DMS 273 treated with DMSO at 0.1 percent for 48 hours (cell line): ENCODE measurements at regions not wholly inside any gene's neighbourhood (a gene's known extent, or its start where the extent isn't known, plus 50 kb on each side); places are given as distances from the start of the nearest gene placed in this dataset.

Experiments used
- DNase-seq: peaks from one replicate; lab custom pipeline; 2025; lab: John Stamatoyannopoulos, UW

DNA sequence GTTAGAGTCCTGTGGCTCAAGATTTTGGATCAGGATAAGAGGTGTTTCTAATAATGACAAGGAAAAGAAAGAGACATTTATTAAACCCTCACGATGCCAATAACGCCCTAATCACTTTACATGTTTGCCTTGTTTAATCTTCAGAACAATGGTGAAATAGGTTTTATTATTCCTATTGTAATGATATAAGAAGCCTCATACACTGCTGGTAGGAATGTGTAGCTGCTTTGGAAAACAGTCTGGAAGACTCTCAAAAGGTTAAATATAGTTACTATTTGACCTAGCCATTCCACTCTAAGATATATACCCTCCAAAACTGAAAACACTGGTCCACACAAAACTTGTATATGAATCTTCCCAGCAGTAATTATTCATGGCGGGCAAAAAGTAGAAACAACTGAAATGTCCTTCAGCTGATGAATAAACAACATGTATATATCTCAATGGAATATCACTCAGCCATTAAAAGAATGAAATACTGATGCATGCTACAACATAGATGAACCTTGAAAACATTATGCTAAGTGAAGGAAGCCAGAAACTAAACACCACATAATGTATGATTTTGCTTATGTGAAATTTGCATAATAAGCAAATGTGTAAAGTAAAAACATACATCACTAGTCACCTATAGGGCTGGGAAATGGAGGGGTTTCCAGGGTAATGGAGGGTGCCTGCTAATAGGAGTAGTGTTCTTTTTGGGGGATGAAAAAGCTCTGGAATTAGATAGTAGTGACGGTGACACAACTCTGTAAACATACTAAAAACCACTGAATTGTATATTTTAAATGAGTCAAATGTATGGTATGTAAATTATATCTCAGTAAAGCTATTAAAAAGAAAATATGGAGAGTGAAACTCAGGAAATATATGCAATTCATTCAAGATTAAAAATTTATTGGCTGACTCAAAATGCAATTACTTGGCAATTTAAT, 76.9 kb upstream of the ANK3 start:
- no peak for DNase-seq

DNA sequence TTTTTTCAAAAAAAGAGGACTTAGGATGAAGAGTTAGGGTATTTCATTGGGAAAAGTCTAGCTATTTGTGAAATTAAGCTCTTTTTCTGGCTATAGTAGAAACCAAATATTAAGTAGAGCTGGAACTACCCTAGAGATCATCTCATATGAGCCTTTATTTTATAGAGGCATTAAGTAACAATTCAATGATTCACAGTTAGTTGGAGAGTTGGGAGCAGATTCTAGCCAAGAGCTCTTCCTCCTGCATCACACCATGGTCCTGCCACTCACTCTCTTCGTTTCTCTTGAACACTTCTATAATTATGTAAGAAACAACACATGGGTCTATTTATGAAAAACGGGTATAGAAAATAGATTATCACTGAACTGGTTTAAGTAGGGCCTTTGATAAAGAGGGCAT, 76.1 kb upstream of the ANK3 start:
- no peak for DNase-seq

DNA sequence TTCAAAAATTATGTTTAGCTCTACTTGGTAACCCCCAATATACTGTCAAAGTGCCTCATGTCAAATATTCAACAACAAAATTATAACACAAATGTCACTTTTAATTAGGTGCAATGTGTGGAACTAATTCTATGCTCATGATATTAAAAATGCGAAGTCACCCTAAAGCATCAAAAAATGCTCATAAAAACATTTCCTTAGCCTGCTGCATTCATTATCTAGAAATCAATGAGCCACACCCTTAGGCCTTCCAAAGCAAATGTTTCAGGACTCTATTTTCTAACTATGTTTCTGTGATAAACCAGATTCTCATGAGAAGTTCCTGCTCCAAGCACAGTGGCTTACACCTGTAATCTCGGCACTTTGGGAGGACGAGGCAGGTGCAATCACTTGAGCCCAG, 75.0 kb upstream of the ANK3 start:
- no peak for DNase-seq

GRCh38 chr10:60463746-60464145, 74.1 kb upstream of the ANK3 start:
- DNase-seq, result no peak

- no peak for DNase-seq
Measured at GRCh38 chr10:60461688-60462087, 72.0 kb upstream of the ANK3 start.

- DNase-seq, result no peak
Measured at GRCh38 chr10:60459701-60460457, 70.2 kb upstream of the ANK3 start.

DNA sequence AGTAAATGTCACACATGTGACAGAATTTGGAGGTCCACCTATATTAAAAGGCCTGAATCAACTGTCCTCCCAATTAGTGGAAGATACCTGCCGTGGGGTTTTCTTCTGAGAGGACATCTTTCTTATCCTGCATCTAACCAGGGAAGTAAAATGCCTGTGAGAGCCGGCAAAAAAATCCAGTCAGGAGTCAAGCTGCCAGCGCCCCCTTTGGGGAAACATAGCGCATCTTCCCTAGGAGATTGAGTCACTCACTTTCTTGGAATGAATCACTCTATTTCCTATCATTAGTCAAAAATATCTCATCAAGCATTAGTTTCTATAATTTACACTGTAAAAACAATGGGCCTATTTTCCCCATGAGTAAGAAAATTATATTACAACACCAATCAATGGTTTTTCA, 66.4 kb upstream of the ANK3 start:
- no peak for DNase-seq

DNA sequence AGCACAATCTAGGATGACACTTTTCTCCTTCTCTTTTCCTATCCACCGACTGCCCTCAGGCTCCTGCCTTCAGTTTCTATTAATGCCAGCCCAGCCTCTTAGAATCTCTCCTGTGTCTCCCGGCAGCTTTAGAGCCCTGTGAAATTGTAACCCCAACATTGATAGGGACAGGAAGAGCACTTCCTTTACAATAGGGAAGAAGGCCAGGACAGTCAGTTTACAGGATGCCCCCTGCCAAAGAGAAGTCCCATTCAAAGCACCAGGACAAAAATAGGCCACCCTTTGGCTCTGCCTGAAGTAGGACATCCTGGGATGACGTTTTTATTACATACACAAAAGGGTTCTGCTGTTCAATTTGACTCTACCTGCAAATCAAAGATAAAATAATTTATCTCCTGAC, 64.7 kb upstream of the ANK3 start:
- no peak for DNase-seq

- DNase-seq, result no peak
Measured at GRCh38 chr10:60453036-60453435, 63.4 kb upstream of the ANK3 start.

- no peak for DNase-seq
Measured at GRCh38 chr10:60450291-60450690, 60.6 kb upstream of the ANK3 start.

GRCh38 chr10:60448246-60448645, 58.6 kb upstream of the ANK3 start:
- no peak for DNase-seq

DNA sequence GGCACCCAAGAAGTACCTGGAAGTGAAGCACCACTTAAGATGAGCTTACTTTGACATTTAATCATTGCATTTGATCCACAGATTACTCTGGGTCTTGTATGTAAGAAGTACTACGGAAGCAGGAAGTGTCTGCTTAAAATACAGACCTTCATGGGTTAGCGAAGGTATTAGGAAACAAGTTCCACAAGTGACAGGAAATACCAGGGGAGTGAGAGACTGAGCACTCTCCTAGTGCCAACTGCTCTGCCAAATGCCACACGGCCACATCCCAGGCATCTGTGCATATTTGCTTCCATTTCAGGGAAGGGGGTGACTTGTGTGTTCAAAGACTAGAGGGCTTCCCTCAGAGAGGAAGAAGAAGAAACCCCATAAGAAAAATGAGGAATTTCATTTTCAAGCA, 57.2 kb upstream of the ANK3 start:
- no peak for DNase-seq

DNA sequence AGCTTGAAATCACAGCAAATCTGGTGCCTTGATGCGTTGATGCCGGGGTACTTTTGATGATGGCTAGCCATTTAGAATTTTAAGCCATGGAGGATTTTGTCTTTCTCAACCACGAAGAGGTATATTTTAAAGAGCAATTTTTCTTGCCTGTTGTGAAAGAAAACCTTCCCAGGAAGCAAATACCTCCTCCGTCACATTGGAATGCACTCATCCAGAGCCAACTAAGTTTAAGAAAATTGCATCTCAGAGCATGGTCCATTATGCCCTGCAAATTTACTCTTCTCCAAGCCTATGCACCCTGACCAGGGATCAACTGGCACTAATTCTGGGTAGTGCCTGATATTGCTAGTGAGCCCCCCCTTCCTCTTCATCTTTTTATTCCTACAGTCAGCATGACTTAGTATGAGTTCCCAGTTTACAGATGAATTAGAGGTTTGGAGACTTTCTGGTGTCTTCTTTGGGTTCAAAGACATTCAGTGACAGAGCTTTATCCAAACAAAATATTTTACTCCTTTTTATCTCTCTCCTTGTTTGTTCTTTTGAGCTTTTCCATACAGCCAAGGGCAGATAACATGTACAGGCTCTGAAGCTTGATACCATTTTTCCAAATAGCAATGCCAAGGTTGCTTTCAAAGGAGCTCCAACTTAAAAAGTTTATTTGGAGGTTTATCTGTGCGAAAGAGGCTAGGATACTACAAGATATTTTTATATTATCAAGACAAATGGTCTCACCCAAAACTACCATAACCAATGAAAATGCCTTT, 56.6 kb upstream of the ANK3 start:
- DNase-seq, result no peak

- DNase-seq, result no peak
Measured at GRCh38 chr10:60444494-60445064, 54.9 kb upstream of the ANK3 start.

- DNase-seq, result no peak
Measured at GRCh38 chr10:60443346-60443745, 53.7 kb upstream of the ANK3 start.

- no peak for DNase-seq
Measured at GRCh38 chr10:60441515-60441914, 51.8 kb upstream of the ANK3 start.

DNA sequence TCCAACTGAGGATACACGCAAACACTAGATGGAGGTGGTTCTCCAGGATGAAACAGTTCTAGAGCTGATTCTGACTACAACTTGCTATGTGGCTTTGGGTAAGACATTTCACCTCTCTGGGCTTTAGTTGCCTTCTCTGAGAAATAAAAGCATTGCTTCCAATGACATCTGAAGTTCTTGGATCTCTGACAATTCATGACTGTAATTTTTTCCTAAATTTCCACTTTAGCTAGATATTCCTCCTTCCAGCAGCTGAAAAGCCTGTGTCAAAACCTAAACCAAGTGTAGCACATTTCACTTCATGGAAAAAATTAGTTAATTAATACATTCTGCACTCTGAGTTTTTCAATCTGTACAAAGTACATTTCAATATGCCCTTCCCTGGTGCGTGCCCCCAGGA, 50.0 kb upstream of the ANK3 start:
- DNase-seq, result no peak
